Stimulated activated CD4-positive, alpha-beta T cell treated with anti-CD3 and anti-CD28 coated beads, Interleukin-15, amount 100 ng/mL, for 48 hours (primary cell): ENCODE measurements at regions not wholly inside any gene's neighbourhood (a gene's known extent, or its start where the extent isn't known, plus 50 kb on each side); places are given as distances from the start of the nearest gene placed in this dataset.
"Not testable (repeated sequence)": the region's sequence is repeated elsewhere in the genome, so short reads cannot be mapped to it uniquely, and the experiment has no call there.

ENCODE experiments used
- DNase-seq, 2 donors: peaks; one replicate each; pipeline ENCODE4 v3.0.0-alpha.2; 2020; ENCODE audit warnings: low read depth in 2 of 2

GRCh38 chr18:78501251-78501650, 478.4 kb upstream of the SALL3 start:
- DNase-seq, result no peak

GRCh38 chr18:78503129-78503528, 476.5 kb upstream of the SALL3 start:
- DNase-seq, result no peak

DNA sequence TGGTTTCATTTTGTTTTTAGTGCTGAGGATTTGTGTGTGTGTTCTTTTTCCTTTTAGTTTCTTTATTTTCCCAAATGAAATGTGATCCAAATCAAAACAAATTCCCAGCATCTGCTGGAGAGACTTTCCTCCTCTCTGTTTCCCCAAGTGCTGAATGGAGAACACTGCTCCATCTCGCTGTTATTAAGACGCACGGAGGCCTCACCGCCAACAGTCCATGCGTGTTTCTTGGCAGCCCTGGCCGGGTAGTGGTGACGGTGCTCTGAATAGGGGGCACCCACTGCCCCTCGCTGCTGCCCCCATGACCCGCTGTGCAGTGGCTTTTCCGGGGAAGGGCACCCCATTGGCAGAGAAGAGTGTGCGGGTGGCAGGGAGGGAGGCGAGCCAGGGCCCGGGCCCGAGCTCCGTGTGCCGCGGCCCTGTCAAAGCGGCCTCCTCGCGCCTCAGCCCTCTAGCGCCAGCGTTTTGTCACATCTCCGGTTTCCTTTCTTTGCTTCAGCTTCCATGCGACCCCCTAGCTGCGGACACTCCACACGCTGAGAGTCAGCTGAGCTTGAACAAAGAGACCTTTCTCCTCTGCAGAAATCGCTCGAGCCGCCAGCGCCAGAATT, 473.7 kb upstream of the SALL3 start:
- no peak for DNase-seq

DNA sequence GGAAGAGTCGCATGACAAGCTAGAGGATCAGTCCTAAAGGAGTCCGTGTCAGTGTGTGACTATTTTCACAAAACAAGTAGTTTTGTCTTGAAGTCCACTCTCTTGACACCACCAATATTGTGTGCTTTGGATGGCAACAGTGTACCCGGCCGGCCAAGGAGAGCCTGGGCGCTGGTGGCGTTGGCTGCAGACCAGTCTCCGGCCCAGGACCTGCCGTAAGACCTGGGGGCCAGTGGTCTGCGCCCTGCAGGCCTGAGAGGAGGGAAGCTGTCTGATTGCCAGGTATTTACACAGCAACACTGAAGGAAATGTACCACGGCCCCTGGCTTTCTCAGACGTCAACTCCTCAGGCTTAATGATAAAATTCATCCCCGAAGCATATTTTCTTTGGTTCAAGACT, 472.4 kb upstream of the SALL3 start:
- no peak for DNase-seq

GRCh38 chr18:78508228-78508824, 471.3 kb upstream of the SALL3 start:
- not testable (repeated sequence) for DNase-seq

- DNase-seq, result no peak
Observed at GRCh38 chr18:78510091-78510490, 469.5 kb upstream of the SALL3 start.

DNA sequence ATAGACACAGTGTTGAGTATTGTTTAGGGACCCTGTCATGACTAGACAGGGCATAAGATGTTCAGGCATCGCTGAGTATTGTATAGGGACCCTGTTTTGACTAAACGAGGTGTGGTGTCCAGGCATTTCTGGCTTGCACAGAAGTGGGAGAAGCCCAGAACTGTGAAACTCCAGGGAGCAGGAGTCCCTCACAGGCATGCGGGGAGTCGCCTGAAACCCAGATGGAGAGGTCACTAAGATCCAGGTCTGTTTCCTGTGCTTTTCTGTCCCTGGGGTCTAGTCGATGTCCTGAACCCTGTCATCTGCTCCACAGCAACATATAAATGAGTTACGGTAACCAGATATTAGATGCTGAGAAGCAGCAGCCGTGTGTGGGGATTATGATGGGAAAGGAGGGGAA, 469.0 kb upstream of the SALL3 start:
- DNase-seq, result no peak

GRCh38 chr18:78511666-78512601, 467.7 kb upstream of the SALL3 start:
- DNase-seq, result no peak

GRCh38 chr18:78514910-78515670, 464.5 kb upstream of the SALL3 start:
- DNase-seq, result no peak

- DNase-seq, result no peak
Observed at GRCh38 chr18:78517328-78517727, 462.3 kb upstream of the SALL3 start.

- DNase-seq, result no peak
Observed at GRCh38 chr18:78517973-78518372, 461.6 kb upstream of the SALL3 start.

DNA sequence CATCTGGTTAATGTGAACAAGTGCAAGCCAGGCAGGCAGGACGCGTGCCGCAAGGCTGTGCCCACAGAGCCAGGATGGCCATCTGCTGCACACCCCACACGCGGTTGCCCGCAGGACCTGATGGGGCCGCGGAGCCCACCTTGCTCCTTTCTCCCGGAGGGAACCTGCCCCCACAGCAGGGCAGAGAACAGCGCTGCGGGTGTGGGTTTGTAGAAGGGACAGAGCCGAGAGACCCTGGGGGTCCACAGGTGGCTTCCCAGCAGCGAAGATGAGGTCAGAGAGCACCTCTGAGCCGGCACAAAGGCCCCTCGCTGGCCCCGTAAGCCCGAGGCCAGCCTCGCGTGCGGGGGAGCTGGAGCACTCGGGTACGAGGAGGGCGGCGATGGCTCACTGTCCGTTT, 460.8 kb upstream of the SALL3 start:
- DNase-seq, result no peak

DNA sequence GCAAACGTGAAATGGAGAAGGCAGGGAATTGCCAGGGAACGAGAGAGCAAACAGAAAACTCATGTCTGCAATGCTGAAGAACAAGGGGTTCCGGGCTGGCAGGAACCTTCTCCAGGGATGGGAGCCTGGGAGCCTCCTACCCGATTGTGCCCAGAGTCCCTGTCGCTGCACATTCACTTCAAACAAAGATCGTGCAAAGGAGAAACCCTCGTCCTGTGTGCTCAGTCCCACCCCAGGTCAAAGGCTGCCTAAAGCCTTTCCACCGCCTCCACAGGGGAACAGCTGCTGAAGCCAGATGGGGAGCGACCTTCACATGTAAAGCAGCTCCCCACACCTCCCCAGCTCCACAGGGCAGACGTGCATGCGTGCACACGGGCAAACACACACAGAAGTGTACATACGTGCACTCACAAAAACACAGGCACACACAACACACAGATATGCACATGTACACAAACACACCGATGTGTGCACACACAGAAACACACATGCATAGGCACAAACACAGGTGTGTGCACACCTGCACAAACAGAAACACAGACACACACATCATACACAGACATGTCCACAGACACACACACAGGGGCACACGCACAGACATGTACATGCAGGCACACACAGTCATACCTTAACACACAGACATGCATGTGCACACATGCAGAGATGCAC, 460.1 kb upstream of the SALL3 start:
- no peak for DNase-seq

DNA sequence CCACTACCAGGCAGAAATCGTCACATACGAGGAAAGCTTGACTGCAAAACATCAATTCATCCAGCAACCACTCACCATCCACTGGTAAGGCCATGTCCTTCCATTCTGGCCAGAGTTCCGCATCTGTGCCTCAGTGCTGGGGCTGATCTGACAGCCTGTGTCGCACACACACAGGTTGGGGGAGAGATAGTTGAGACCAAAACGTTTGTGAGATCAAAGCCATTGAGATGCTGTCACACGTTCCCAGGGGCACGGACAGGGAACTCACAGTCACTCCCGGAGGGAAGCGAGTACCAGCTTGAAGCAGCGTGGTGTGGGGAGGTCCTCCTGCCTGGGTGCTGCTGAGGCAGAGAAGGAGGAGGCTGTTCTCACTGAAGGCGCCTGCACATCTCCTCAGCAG, 458.5 kb upstream of the SALL3 start:
- DNase-seq, result no peak

- DNase-seq, result no peak
Observed at GRCh38 chr18:78521744-78522143, 457.9 kb upstream of the SALL3 start.

DNA sequence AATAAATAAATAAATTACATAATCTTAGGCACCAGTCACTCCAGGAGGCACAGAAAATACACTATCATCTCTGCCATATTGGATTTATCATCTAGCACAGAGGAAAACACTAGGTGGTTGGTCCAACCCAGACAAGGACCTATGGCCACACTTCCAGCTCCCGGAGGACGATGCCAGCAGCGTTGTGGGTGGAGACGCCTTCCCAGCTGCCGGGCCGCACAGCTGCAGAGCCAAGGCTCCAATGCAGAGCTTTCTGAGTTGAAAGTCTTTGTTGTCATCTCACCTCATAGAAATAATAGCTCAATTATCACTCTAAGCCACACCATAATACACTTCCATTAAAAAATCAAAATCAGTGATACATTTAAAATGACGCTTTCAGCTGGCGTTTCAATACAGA, 457.1 kb upstream of the SALL3 start:
- no peak for DNase-seq

DNA sequence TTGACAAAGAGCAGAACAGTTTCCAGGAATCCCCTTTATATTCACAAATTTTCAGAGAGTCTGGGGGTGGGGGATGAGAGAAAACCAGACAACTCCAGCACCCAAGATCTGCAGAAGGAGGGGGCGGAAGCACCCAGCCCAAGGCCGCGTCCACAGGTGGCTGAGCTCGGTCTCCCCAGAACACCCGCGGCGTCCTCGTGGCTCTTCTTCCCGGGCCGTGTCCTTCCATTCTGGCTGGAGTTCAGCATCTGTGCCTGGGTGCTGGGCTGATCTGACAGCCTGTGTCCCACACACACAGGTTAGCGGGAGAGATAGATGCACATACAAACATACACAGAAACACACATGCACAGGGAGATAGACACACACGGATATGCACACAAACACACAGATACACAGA, 455.8 kb upstream of the SALL3 start:
- no peak for DNase-seq

- no peak for DNase-seq
Observed at GRCh38 chr18:78525366-78526111, 454.1 kb upstream of the SALL3 start.

GRCh38 chr18:78526275-78526674, 453.3 kb upstream of the SALL3 start:
- DNase-seq, result no peak

DNA sequence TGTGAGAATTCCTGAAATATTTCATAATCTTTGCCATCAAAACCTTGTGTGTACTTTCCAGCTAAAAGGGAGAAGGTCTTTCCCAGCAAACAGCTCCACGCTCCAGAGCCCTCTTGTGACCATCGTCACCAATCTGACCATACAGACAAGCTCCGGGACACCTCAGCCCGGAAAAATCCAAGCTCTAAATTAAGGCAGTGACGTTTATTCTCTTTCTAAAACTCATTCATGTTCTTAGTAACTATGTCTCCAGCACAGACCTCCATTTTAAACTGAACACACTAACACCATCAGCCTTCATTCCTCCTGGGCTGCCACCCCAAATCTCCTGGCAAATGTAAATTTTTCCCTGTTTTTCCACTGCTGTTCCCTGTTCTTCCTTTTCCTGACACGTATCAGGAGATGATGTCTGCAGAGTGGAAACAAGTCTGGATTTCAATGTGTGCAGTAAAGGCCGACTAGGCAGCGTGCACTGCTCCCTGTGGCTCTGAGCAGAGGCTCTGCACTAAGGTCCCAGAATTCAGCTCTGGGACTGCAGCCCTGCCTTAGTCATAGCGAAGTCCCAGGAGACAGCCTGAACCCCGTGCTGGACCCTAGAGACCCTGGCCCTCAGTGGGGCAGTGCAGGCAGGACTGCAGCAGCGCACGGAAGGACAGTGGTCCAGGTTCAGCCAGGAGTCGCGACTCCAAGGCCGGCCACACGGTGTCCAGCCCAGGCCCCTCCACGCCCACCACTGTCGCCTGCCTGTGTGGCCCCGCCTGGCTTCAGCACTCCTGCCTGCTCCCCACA, 452.5 kb upstream of the SALL3 start:
- no peak for DNase-seq
